Embryonic facial prominence (tissue), 1 donor: ENCODE measurements at regions not wholly inside any gene's neighbourhood (a gene's known extent, or its start where the extent isn't known, plus 50 kb on each side); places are given as distances from the start of the nearest gene placed in this dataset.

Experiments
- DNase-seq: peaks from one replicate; pipeline ENCODE4 v3.0.0-alpha.2; 2016; ENCODE audit errors: extremely low spot score

- no peak for DNase-seq
These were observed 151.3 kb downstream of the ETS2 start for GRCh38 chr21:38956856-38957571.

GRCh38 chr21:38956521-38956855 is 150.8 kb downstream of the ETS2 start:
- DNase-seq = no peak

GRCh38 chr21:38956007-38956406 is 150.3 kb downstream of the ETS2 start:
- DNase-seq = no peak

- no peak for DNase-seq
These were observed 149.8 kb downstream of the ETS2 start for GRCh38 chr21:38955495-38955894.

GRCh38 chr21:38954588-38955004 is 148.9 kb downstream of the ETS2 start:
- no peak for DNase-seq

- DNase-seq = no peak
These were observed 147.8 kb downstream of the ETS2 start for GRCh38 chr21:38953516-38953915.

- DNase-seq = no peak
These were observed 147.2 kb downstream of the ETS2 start for GRCh38 chr21:38952890-38953289.

- DNase-seq = no peak
These were observed 145.5 kb downstream of the ETS2 start for GRCh38 chr21:38951095-38951730.

- DNase-seq = no peak
These were observed 144.8 kb downstream of the ETS2 start for GRCh38 chr21:38950435-38951094.

GRCh38 chr21:38949070-38949380 is 143.3 kb downstream of the ETS2 start:
- no peak for DNase-seq

GRCh38 chr21:38948377-38949069 is 142.8 kb downstream of the ETS2 start:
- DNase-seq = no peak

- DNase-seq = no peak
These were observed 140.0 kb downstream of the ETS2 start for GRCh38 chr21:38945545-38946245.

- no peak for DNase-seq
These were observed 139.2 kb downstream of the ETS2 start for GRCh38 chr21:38944903-38945302.

GRCh38 chr21:38944402-38944801 is 138.7 kb downstream of the ETS2 start:
- no peak for DNase-seq

- no peak for DNase-seq
These were observed 137.1 kb downstream of the ETS2 start for GRCh38 chr21:38942748-38943211.

GRCh38 chr21:38938769-38939168 is 133.0 kb downstream of the ETS2 start:
- no peak for DNase-seq

- no peak for DNase-seq
These were observed 132.6 kb downstream of the ETS2 start for GRCh38 chr21:38938343-38938742.

GRCh38 chr21:38937844-38938243 is 132.1 kb downstream of the ETS2 start:
- DNase-seq = no peak

- DNase-seq = no peak
These were observed 131.6 kb downstream of the ETS2 start for GRCh38 chr21:38937286-38937790.

GRCh38 chr21:38936240-38936639 is 130.5 kb downstream of the ETS2 start:
- DNase-seq = no peak

- DNase-seq = no peak
These were observed 128.0 kb downstream of the ETS2 start for GRCh38 chr21:38933731-38934130.

GRCh38 chr21:38931291-38931690 is 125.6 kb downstream of the ETS2 start:
- DNase-seq = no peak
